Suprapubic skin (tissue), 4 donors: ENCODE measurements at regions not wholly inside any gene's neighbourhood (a gene's known extent, or its start where the extent isn't known, plus 50 kb on each side); places are given as distances from the start of the nearest gene placed in this dataset.
"Not testable (repeated sequence)": the region's sequence is repeated elsewhere in the genome, so short reads cannot be mapped to it uniquely, and the experiment has no call there.

Experiments used
- DNase-seq, 2 donors: peaks; one replicate each; pipeline ENCODE4 v3.0.0-alpha.2; 2019; ENCODE audit warnings: low spot score in 2 of 2
- H3K27ac ChIP-seq: fragments of 200-600 bp; sonication (generic); one replicate; pipeline ENCODE4 v1.5.1; 2019
- H3K27me3 ChIP-seq: fragments of 200-600 bp; sonication (generic); one replicate; pipeline ENCODE4 v1.5.1; 2019
- H3K36me3 ChIP-seq: fragments of 200-600 bp; sonication (generic); one replicate; pipeline ENCODE4 v1.5.1; 2019
- H3K4me1 ChIP-seq: fragments of 200-600 bp; sonication (generic); one replicate; pipeline ENCODE4 v1.5.1; 2019
- H3K4me3 ChIP-seq: fragments of 200-600 bp; sonication (generic); one replicate; pipeline ENCODE4 v1.5.1; 2019; ENCODE audit warnings: mild to moderate bottlenecking
- H3K9me3 ChIP-seq: fragments of 200-600 bp; sonication (generic); one replicate; pipeline ENCODE4 v1.5.1; 2019
- CTCF ChIP-seq, 2 donors: fragments of 200-600 bp in 1 of 2; fragments of 450-650 bp in 1 of 2; sonication (generic) in 1 of 2; IDR thresholded peaks; one replicate each; pipeline ENCODE4 v1.5.1; 2016 to 2019; ENCODE audit warnings: antibody characterized with exemption in 2 of 2, mild to moderate bottlenecking in 1 of 2, moderate library complexity in 1 of 2
- EP300 ChIP-seq: sonication (generic); formaldehyde crosslinking; IDR thresholded peaks from one replicate; pipeline ENCODE4 v1.6.1; 2017; ENCODE audit warnings: antibody characterized with exemption
- POLR2A ChIP-seq, 2 donors: fragments of 450-650 bp; IDR thresholded peaks; one replicate each; pipeline ENCODE4 v1.6.1; 2017; ENCODE audit warnings: antibody characterized with exemption in 2 of 2, mild to moderate bottlenecking in 2 of 2, moderate library complexity in 2 of 2
- POLR2AphosphoS5 ChIP-seq, 3 donors: sonication (generic); formaldehyde crosslinking; IDR thresholded peaks; one replicate each; pipeline ENCODE4 v1.6.1; 2017; ENCODE audit warnings: antibody characterized with exemption in 3 of 3
- WGBS: methylation state at CpG from one replicate; pipeline ENCODE4 v1.1.5; 2018; 5-methylcytosine and 5-hydroxymethylcytosine counted together

GRCh38 chr6:50549475-50549874 is 163.9 kb upstream of the TFAP2D start:
- TF ChIP-seq EP300 (no peak), POLR2AphosphoS5 (IDR thresholded peaks at IDR 0.05) (no peak), POLR2A (IDR thresholded peaks at IDR 0.05) (no peak), CTCF (IDR thresholded peaks at IDR 0.05) (no peak)
- no peak for DNase-seq
- Histone ChIP-seq H3K27ac (no peak overlapping the region), H3K9me3 (no peaks in the 10 kb centered on the region), H3K4me3 (no peak overlapping the region), H3K27me3 (no peaks in the 10 kb centered on the region), H3K4me1 (no peaks in the 10 kb centered on the region), H3K36me3 (no peaks in the 10 kb centered on the region)

- H3K36me3 ChIP-seq: no peaks in the 10 kb centered on the region
- TF ChIP-seq CTCF (IDR thresholded peaks at IDR 0.05): no peak
- TF ChIP-seq POLR2AphosphoS5 (IDR thresholded peaks at IDR 0.05): no peak
- no peak for TF ChIP-seq POLR2A (IDR thresholded peaks at IDR 0.05)
- TF ChIP-seq EP300: no peak
- 70% methylated on average over 2 of the region's 2 CpGs for WGBS
- H3K4me3 ChIP-seq: no peak overlapping the region
- DNase-seq: no peak
- no peaks in the 10 kb centered on the region for H3K9me3 ChIP-seq
- H3K27me3 ChIP-seq: no peaks in the 10 kb centered on the region
- H3K27ac ChIP-seq: no peak overlapping the region
- H3K4me1 ChIP-seq: no peaks in the 10 kb centered on the region
Observed at GRCh38 chr6:50555982-50556381, 157.3 kb upstream of the TFAP2D start.

GRCh38 chr6:50565004-50565403 is 148.3 kb upstream of the TFAP2D start:
- no peak for TF ChIP-seq EP300
- TF ChIP-seq POLR2A (IDR thresholded peaks at IDR 0.05): no peak
- TF ChIP-seq CTCF (IDR thresholded peaks at IDR 0.05): no peak
- H3K4me3 ChIP-seq: no peak overlapping the region
- H3K36me3 ChIP-seq: no peaks in the 10 kb centered on the region
- WGBS: 92% methylated on average over 1 of the region's 1 CpG
- no peaks in the 10 kb centered on the region for H3K4me1 ChIP-seq
- no peak for DNase-seq
- H3K27ac ChIP-seq: no peak overlapping the region
- no peaks in the 10 kb centered on the region for H3K27me3 ChIP-seq
- H3K9me3 ChIP-seq: no peaks in the 10 kb centered on the region

- not testable (repeated sequence) for H3K4me3 ChIP-seq, H3K9me3 ChIP-seq, H3K4me1 ChIP-seq, H3K36me3 ChIP-seq, H3K27me3 ChIP-seq, DNase-seq, H3K27ac ChIP-seq
- WGBS: 88% methylated on average over 2 of the region's 2 CpGs
Observed at GRCh38 chr6:50571230-50571629, 142.1 kb upstream of the TFAP2D start.

GRCh38 chr6:50585441-50586330 is 127.6 kb upstream of the TFAP2D start:
- H3K4me1 ChIP-seq: no peaks in the 10 kb centered on the region
- no peaks in the 10 kb centered on the region for H3K27me3 ChIP-seq
- TF ChIP-seq POLR2A (IDR thresholded peaks at IDR 0.05): no peak
- TF ChIP-seq CTCF (IDR thresholded peaks at IDR 0.05): no peak
- no peak for TF ChIP-seq POLR2AphosphoS5 (IDR thresholded peaks at IDR 0.05)
- TF ChIP-seq EP300: no peak
- DNase-seq: no peak
- H3K36me3 ChIP-seq: no peaks in the 10 kb centered on the region
- no peak overlapping the region for H3K27ac ChIP-seq
- H3K4me3 ChIP-seq: no peak overlapping the region
- WGBS: 65% methylated on average over 11 of the region's 15 CpGs
- H3K9me3 ChIP-seq: no peaks in the 10 kb centered on the region

- TF ChIP-seq EP300 (no peak), POLR2AphosphoS5 (IDR thresholded peaks at IDR 0.05) (no peak), CTCF (IDR thresholded peaks at IDR 0.05) (no peak), POLR2A (IDR thresholded peaks at IDR 0.05) (no peak)
- 63% methylated on average over 2 of the region's 2 CpGs for WGBS
- Histone ChIP-seq H3K4me1 (no peaks in the 10 kb centered on the region), H3K27ac (no peak overlapping the region), H3K27me3 (no peaks in the 10 kb centered on the region), H3K4me3 (no peak overlapping the region), H3K9me3 (no peaks in the 10 kb centered on the region), H3K36me3 (no peaks in the 10 kb centered on the region)
- DNase-seq: no peak
Observed at GRCh38 chr6:50586331-50586675, 127.0 kb upstream of the TFAP2D start.
